HG03469 (cell line): ENCODE measurements at regions not wholly inside any gene's neighbourhood (a gene's known extent, or its start where the extent isn't known, plus 50 kb on each side); places are given as distances from the start of the nearest gene placed in this dataset.
"Not testable (repeated sequence)": the region's sequence is repeated elsewhere in the genome, so short reads cannot be mapped to it uniquely, and the experiment has no call there.

ENCODE experiments used
- ATAC-seq: cut with Tn5 transposase; IDR thresholded peaks from one replicate; pipeline ENCODE4 v1.9.1; 2021; ENCODE audit warnings: mild to moderate bottlenecking, moderate library complexity, moderate number of reproducible peaks; ENCODE audit not compliant: unreplicated experiment

DNA sequence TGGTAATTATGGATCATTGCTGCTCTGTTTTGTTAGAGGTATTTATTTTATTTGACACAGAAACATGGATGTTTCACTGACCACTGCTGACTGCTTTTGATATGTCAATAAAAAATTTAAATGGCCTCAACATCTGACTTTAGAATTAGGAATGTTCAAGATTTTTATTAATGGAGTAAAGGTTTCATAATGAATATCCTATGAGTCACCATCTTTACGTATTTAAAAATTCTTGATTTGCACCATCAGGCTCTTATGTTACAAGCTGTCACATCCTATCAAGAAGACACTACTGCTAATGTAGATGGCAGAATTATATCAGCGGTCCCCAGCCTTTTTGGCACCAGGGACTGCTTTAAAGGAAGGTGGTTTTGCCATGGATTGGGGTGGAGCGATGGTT is 578.7 kb upstream of the NRP1 start:
- no peak for ATAC-seq

DNA sequence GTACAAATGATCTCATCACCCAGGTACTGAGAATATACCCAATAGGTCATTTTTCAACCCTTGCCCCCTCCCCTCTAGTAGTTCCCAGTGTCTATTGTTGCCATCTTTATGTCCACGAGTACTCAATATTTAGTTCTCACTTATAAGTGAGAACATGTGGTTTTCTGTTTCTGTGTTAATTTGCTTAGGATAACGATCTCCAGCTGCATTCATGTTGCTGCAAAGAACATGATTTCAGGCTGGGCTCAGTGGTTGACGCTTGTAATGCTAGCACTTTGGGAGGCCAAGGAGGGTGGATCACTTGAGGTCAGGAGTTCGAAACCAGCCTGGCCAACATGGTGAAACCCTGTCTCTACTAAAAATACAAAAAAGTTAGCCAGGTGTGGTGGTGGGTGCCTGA is 575.0 kb upstream of the NRP1 start:
- ATAC-seq: not testable (repeated sequence)

DNA sequence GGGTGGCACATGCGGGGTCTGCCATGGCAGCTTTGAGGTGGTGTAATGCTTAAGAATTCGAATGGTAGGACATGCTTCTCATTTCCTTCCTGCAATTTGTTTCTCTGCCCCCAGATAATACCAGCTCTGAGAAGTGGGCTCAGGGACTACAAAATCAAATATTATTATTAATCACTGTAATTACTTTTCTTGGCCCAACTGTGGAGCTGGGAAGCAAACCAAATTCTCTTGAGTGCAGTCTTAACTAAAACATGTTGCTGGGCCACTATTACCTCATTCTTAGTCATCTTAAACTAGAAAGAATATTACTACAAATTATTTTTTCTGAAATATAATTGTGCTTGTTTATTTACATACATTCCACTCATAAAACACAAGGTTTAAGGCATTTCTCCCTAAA is 566.7 kb upstream of the NRP1 start:
- ATAC-seq: no peak

DNA sequence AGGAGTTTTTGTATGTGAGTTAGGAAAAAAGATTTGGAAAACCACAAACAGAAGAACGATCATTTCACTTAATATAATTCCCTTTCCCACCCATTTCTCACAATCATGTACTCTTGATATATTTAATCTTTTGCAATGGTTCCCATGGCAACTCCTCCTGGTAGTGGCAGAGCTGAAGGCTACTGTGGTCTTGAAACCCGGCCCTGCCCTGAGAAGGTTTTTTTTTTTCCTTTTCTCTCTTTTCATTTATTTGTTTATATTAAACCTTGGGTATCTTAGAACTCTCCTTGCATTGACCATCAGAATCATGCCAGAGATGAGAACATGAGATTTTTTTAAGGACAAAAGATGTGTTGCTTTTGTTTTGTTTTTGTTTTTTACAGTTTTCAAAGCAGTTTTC is 566.1 kb upstream of the NRP1 start:
- ATAC-seq: no peak

DNA sequence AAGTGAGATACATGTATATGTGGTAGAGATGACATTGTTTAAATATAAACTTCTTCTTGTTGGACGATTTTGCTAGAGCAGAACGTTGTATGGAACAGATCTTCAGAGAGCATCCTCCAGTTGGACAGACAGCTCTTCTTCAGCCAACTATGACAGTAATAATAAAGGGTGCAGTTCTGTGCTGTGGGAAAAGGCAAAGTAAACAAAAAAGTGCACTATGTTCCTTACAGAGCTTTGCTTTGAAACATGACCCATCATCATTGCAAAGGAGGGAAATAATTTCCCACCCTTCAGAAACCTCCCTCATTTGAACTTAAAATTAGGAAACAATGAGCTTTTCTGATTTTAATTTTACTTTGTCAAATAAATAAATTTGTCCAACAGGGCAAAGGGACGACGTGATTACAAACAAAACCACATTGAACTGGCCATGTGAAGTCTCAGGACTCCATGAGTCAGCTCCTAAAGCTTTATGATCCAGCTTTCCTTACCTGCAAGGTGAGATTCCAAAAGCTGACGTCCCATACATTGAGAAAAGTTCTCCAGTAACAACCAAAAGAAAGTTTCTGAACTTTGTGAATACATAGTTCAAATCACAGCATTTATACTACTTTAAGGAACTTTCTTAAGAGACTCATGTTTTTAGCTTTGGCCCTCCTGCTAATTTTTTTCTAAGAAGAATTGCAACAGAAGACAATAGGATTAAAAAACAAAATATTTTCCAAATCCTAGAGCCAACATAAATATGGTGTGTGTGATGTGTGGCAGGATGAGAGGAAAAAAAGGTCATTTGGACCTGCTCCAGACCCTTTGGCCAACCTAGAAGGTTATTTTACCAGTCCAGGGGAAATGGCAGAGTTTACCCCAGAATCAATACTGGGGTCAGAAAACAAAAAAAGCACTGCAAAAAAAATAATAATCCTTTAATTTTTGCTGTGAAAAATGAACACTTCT is 565.4 kb upstream of the NRP1 start:
- no peak for ATAC-seq

DNA sequence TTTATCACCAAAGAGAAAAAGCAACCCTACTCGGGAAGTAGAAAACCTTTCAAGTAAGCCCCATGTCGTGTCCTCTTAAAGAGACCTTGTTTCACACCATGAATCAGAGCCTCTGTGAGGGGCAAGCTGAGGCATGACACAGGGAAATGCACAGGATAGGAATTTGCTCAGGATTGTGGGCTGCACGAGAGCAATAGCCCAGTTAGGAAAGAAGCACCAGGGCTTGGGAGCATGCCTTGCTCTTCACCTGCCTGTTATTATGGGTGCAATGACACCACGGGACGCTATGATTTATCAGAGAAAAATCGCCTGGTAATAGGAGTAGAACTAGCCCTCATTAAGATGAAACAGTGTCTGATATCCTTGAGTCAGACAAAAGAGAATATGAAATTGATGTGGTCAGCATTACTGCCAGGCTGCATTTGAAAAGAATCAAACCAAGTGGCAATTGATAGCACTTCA is 562.9 kb upstream of the NRP1 start:
- no peak for ATAC-seq

DNA sequence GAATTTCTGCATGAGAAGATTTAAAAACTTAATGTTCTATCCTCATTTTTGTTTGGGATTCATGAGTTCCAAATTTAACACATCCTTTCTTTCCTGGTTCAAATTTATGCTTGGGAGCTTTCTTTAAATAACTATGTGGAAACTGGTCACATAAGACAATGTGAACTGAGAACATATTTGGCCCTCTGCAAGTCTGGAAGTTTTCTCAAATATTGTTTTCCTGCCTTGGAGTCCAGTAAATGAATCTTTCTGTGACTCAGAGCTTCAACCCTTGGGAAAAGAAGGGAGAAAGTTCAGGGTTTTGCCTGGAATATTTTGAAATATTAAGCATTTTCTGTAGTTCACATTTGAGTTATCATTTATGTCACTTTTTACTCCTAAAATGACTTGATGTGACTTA is 559.0 kb upstream of the NRP1 start:
- ATAC-seq: no peak

DNA sequence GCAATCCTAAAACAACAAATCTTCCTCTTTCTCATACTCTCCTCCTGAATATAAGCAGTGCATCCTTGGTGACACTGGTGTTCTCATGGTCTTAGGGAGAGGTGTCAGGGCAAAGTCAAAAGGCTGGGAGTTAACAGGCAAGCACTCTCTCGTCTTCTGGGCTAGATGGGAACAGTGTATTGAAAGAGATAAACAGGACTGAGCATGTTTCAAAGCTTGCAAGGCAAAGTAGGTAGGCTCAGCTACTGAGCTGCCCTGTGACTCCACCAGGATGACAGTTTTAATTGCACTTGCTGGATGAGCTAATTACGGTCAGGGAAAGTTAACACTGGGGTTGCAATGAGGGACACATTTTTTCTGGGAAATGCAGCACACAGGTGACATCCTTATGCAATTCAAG is 554.9 kb upstream of the NRP1 start:
- no peak for ATAC-seq

DNA sequence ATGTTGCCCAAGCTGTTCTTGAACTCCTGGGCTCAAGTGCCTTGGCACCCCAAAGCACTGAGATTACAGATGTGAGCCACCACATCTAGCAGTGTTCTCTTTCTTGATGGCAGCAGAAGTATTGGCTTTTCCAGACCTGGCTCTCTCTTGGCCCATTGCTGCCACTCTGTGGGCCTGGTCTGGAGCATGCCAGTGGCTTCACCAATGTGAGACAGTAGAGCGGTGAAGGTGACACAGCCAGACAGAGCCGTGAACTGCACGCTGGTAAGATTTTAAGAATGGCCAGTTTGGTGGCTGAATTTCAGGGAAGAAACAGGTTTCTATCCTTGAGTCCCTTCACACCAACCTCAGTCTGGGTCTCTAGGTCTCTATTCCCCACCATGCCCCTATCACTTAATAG is 552.7 kb upstream of the NRP1 start:
- ATAC-seq: no peak

DNA sequence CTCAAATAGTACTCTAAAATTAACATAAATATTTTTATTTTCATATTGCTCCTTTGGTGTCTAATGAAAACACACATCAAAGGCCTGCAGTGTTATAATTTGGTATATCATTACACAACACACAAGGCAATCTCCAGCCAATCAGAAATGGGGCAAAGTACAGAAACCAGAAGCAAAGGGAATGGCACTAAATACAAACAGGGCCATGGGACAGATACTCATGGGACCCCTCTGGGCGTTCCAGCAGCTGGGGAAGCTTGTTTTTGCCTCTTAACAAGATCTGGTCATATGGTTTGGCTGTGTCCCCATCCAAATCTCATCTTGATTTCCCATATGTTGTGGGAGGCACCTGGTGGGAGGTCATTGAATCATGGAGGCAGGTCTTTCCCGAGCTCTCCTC is 551.8 kb upstream of the NRP1 start:
- ATAC-seq: no peak

DNA sequence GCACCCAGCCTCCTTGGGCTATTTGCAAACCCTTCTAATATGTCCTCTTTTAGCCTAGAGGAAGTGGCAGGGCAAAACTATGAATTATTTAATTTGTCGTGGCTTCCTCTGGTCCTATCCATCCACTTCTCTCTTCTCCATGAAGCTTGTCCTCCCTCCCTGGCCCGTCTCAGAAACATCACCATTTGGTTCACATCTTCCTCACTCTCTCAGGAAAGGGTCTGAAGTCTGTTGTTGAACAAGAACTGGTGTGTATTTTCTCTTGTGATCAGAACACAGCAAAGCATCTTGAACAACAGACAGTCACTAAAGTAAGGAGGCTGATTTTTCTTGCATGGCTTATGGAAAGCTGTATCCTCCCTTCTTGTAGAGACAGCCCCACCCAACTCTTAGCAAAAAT is 550.1 kb upstream of the NRP1 start:
- ATAC-seq: no peak

DNA sequence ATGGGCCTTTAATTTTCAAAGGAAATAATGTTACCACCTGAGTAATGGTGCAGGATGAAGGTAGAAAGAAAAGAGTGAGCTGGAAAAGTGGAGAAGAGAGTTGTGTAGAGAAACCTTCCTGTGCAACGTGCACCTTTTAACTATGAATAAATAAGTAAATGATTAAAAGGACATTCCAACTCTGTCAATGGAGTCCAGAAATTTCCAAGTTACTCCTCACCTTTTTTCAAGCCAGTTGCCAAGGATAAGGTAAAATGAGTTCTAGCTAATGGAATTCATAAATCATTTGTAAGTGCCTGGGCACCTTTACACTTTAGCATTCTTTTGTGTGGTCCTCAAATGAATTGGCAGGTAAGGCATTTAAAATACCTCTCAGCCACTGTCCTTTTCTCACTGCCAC is 549.4 kb upstream of the NRP1 start:
- ATAC-seq: no peak

DNA sequence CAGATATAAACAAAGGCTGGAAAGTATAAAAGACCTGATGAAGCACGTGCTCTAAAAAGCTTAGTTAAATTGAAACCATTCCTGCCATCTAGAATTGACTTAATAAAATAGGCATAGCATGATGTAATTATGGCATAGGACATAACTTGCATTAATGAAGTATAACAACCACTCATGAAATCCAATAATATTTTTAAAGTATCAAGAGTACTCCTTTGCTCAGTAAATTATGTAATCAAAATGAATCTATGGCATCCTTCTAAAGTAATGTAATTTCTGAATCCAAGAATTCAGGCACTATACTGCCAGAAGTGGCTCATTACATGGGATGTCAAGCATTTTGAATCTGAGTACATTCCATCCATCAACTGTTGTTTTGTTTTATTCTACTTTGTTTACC is 548.5 kb upstream of the NRP1 start:
- ATAC-seq: no peak

DNA sequence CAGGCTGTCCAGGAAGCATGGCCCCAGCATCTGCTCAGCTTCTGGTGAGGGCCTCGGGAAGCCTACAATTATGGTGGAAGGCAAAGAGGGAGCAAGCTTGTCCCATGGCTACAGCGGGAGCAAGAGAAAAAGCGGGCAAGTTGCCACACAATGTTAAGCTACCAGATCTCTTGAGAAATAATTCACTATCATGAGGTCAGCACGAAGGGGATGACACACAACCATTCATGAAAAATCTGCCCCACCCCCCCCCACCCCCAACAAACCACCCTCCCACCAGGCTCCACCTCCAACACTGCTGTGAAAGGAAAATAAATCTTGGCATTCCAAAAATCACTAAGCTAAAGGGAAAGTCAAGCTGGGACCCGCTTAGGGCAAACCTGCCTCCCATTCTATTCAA is 545.8 kb upstream of the NRP1 start:
- no peak for ATAC-seq

DNA sequence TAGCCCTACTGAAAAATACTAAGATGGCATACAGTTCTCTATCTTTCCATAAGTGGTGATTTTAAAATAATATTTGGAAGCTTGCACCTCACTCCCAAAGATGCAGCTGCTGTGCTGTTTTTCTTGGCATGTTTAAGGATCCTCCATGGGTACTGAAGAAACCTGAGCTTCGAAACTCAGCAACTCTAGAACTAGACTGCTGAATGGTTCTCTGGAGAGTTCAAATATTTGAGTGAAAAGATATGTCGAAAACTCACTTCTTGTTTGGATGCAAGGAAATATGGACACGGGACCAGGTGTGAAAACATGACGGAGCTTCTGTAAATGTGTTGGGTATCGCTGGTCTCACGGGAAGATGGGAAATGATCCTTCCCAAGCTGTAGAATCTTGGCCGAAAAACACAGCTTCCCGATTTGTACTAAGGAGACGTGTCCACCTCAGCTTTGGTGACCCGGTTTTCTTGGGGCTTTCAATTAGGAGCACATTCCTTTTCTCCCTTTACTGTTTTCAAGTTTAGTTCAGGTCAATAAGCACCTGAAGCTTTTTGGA is 543.8 kb upstream of the NRP1 start:
- no peak for ATAC-seq

DNA sequence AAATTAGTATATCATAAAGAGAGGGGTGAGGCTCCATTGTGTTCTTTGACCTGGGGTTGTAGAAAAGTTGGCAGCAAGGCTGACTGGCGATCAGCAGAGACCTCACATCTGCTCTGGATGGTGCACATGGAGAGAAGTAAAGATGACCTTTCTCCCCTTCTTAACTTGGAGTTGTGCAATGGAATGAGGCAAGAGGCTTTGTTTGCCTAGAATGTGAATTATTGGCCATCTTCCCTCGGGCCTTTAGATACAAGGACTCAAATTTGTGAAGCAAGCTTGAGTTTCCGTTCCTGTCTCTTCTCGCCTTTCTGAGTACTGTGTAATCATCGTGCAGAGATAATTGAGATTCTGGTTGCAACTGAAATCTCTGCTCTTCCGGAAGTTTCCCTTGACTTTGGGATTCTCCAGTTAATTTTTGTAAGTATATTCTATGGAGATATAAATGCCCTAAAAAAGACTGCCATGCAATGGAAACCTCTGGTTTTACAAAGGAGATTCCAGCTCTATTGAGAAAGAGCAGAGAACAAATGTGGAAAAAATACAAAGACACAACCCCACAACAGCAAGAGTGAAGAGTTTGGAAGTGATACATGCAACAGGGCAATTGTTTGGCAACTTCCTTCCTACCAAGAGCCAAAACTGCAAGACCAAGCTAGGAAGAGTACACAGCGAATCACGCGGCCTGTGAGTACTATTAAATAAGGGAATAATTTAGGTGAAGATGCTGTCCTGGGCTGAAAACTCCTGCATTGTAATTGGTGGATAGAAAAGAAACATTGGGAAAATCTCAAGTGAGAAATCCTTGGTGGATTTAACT is 542.3 kb upstream of the NRP1 start:
- no peak for ATAC-seq

DNA sequence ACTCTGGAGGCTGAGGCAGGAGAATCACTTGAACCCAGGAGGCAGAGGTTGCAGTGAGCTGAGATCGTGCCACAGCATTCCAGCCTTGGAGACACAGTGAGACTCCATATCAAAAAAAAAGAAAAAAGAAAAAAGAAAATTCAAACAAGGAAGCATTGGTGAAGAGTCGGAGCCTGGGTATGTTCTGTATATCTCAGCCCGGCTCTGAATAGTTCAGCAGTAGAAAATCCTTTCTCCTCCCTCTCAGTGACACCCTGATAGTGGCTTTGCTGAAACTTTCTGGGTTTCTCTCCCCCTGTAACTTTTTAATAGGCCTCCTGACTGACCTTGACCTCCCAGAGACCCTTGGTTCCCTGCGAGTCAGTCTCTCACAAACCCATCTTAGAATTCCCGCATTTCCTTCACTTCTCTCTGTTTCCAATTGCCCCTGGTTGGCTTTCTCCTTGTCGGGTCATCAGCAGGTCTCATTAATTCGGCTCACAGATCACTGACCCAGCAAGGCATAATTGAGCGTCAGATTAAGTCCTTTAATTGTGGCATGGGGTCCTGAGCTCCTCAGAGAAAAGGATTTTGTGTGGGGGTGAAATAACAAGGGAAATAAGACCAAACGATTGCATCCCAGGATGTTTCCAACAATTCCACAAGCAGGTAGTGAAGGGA is 541.6 kb upstream of the NRP1 start:
- ATAC-seq: no peak

DNA sequence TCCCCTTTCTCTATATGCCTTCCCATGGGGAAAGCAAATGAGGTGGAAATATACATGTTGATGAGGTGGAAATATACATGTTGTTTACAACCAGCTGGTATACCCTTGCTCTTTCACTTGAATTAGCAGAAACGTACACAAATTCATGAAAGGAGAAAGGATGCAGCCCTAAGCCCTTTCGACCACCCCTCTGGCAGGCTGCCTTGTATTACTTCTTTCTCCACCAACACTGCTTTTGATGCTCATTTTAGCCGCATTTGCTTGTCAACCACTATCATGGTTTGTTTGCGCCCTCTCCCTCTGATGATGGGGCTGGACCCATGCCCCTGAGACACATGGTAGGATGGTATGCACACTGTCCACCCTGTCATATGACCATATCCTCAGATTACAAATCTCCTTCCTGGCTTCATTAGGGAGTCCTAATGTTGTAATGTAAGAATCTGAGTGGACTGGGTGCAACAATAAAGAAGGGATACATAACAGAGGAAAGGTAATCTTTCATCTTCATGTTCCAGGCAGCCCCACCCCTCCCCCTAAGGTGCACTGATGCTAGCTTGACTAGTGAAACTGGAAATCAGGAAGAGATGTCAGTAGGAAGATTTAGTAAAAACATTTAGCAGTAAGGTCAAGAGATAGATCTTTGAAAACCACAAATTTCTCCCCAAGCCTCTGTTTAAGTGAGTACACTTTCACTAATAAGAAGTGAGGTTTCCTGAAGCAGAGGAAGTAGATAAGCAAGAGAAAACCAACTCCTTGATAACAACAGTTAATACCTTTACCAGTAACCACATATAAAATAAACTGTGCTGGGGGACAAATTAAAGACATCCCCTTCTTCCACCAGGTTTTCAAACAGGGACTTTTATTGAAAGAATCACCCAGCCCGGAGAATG is 536.8 kb upstream of the NRP1 start:
- no peak for ATAC-seq

DNA sequence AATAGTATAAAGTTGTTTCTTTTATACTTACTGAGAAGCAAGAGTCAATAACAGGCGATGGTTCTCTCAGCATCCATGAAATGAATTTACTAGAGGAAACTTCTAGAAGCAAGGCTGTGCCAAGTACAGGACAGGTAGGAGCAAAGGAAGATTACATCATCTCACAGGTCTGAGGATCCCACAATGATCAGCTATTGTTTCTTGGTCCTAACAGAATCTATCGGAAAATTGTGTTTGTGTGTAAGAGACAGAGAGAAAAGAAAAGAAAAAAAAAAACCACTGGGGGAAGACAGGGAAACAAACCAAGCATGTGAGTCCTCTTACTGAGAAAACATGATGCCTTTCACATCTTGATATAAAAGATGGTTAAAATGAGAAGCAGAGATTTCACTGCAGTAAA is 535.0 kb upstream of the NRP1 start:
- ATAC-seq: no peak

DNA sequence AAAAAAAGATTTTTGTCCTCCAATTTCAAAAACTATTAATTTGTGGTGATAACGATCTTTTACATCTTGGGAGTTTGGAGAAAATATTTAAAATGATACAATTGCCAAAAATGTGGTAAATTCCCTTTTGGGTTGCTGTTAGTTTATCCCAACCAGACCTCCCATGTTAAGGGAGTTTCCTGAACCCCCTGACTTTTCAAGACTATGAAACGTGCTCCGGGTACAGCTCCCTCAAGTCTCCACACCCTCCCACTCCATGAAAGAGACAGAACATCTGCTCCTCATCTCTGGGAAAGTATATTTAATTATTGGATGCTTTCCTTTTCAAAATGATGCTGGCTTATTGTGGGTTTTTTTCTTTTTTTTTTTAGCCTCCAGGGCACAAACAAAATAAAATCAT is 534.6 kb upstream of the NRP1 start:
- ATAC-seq: no peak
